Keratinocyte (primary cell): ENCODE measurements at regions not wholly inside any gene's neighbourhood (a gene's known extent, or its start where the extent isn't known, plus 50 kb on each side); places are given as distances from the start of the nearest gene placed in this dataset.

Source experiments
- DNase-seq: peaks from one replicate; pipeline ENCODE4 v3.0.0-alpha.2; 2011; ENCODE audit warnings: low read depth, missing footprints, low spot score
- FAIRE-seq: peaks from 2 replicates; lab custom pipeline; 2011; peaks lifted over from hg19 to GRCh38; lab: Jason Lieb, UNC
- H2AFZ ChIP-seq: 2 replicates; pipeline ENCODE4 v1.6.0; 2012; ENCODE audit warnings: low read length, control low read depth, inconsistent platforms; ENCODE audit not compliant: control insufficient read depth
- H3K27ac ChIP-seq: 2 replicates; pipeline ENCODE4 v1.5.1; 2011; ENCODE audit warnings: low read length; ENCODE audit not compliant: control insufficient read depth, insufficient read depth
- H3K27me3 ChIP-seq: 3 replicates; pipeline ENCODE4 v1.6.0; 2011; ENCODE audit warnings: low read length; ENCODE audit not compliant: control insufficient read depth, insufficient read depth; ENCODE audit errors: extremely low read depth
- H3K36me3 ChIP-seq, 2 experiments: 2 replicates in 1 of 2; 3 replicates in 1 of 2; pipeline ENCODE4 v1.5.1; 2011; ENCODE audit warnings: low read length in 2 of 2, mild to moderate bottlenecking in 1 of 2; ENCODE audit not compliant: control insufficient read depth in 2 of 2, insufficient read depth in 2 of 2; ENCODE audit errors: extremely low read depth in 1 of 2
- H3K4me1 ChIP-seq: 3 replicates; pipeline ENCODE4 v1.5.1; 2011; ENCODE audit warnings: low read length; ENCODE audit not compliant: control insufficient read depth, insufficient read depth; ENCODE audit errors: extremely low read depth
- H3K4me2 ChIP-seq: 3 replicates; pipeline ENCODE4 v1.6.0; 2011; ENCODE audit warnings: low read depth, low read length; ENCODE audit not compliant: control insufficient read depth, insufficient read depth; ENCODE audit errors: extremely low read depth
- H3K4me3 ChIP-seq, 3 experiments: fragments of 200-600 bp in 1 of 3; sonication (generic) in 1 of 3; 2 replicates in 2 of 3; 3 replicates in 1 of 3; pipeline ENCODE4 v1.5.1; 2011 to 2016; ENCODE audit warnings: low read length in 3 of 3, mild to moderate bottlenecking in 3 of 3, control low read depth in 2 of 3, inconsistent platforms in 1 of 3, low read depth in 1 of 3, mixed read lengths in 1 of 3, mixed run types in 1 of 3, moderate library complexity in 1 of 3; ENCODE audit not compliant: control insufficient read depth in 2 of 3, insufficient read depth in 2 of 3; ENCODE audit errors: extremely low read depth in 1 of 3
- H3K79me2 ChIP-seq: 2 replicates; pipeline ENCODE4 v1.6.0; 2012; ENCODE audit warnings: low read length; ENCODE audit not compliant: control insufficient read depth, insufficient read depth
- H3K9ac ChIP-seq: 3 replicates; pipeline ENCODE4 v1.6.0; 2011; ENCODE audit warnings: low read length; ENCODE audit not compliant: control insufficient read depth, insufficient read depth; ENCODE audit errors: extremely low read depth
- H3K9me1 ChIP-seq: 3 replicates; pipeline ENCODE4 v1.6.0; 2011; ENCODE audit warnings: low read length; ENCODE audit not compliant: control insufficient read depth, insufficient read depth; ENCODE audit errors: extremely low read depth
- H3K9me3 ChIP-seq: 2 replicates; pipeline ENCODE4 v1.5.1; 2012; ENCODE audit warnings: low read depth, low read length; ENCODE audit not compliant: control insufficient read depth
- H4K20me1 ChIP-seq: 3 replicates; pipeline ENCODE4 v1.6.0; 2011; ENCODE audit warnings: low read length; ENCODE audit not compliant: control insufficient read depth, insufficient read depth; ENCODE audit errors: extremely low read depth
- EZH2 ChIP-seq: IDR thresholded peaks from one replicate; pipeline ENCODE4 v1.6.1; 2012; ENCODE audit warnings: inconsistent platforms, mild to moderate bottlenecking, low read length, moderate library complexity
- dilution Hi-C: fragments of 300-500 bp; cut with MboI; formaldehyde crosslinking; loops from one replicate; pipeline ENCODE4 v1.7.0; 2020; ENCODE audit warnings: low sequenced_read_pairs; ENCODE audit not compliant: extremely low pct_ligation_motif_present
- TF ChIP-seq, protein P1 (sequence below), 3 experiments: IDR thresholded peaks in 1 of 3; conservative IDR thresholded peaks in 1 of 3; optimal IDR thresholded peaks in 1 of 3; 2 replicates in 2 of 3; 3 replicates in 1 of 3; pipeline versions ENCODE3 to v1.5.1; 2011; ENCODE audit warnings: low read length in 3 of 3, mild to moderate bottlenecking in 3 of 3, moderate library complexity in 2 of 3, control low read depth in 1 of 3, inconsistent platforms in 1 of 3; ENCODE audit not compliant: insufficient read depth in 2 of 3; ENCODE audit errors: extremely low read depth in 1 of 3

DNA sequence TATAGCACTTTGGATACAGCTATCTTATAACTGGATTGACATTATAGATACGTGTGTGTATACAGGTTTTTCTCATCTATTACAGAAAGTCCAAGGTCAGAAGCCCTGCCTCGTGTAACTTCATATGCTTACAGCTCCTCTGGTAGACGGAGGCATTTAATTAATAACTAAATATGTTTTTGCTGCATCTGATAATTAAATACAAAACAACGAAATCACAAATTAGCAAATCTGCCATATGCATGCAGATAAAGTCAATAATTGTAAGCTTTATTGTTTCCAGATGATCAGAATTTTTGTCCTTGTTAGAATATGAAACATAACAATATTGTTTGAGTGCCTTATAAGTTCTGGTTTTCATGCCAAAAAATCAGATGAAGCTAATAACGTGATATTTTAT is 717.7 kb downstream of the LIG4 start:
- H4K20me1 ChIP-seq = no peaks in the 10 kb centered on the region
- H3K4me3 ChIP-seq = no peak overlapping the region
- no peaks in the 10 kb centered on the region for H3K27me3 ChIP-seq
- no peak for DNase-seq
- H3K4me2 ChIP-seq = no peak overlapping the region
- no peak for FAIRE-seq
- H3K27ac ChIP-seq = no peak overlapping the region
- no peak overlapping the region for H2AFZ ChIP-seq
- no peak overlapping the region for H3K9ac ChIP-seq
- no peaks in the 10 kb centered on the region for H3K79me2 ChIP-seq
- no peaks in the 10 kb centered on the region for H3K36me3 ChIP-seq
- dilution Hi-C loops = no loop called here
- H3K9me1 ChIP-seq = no peaks in the 10 kb centered on the region
- TF ChIP-seq EZH2 = no peak
- TF ChIP-seq, protein P1, sequence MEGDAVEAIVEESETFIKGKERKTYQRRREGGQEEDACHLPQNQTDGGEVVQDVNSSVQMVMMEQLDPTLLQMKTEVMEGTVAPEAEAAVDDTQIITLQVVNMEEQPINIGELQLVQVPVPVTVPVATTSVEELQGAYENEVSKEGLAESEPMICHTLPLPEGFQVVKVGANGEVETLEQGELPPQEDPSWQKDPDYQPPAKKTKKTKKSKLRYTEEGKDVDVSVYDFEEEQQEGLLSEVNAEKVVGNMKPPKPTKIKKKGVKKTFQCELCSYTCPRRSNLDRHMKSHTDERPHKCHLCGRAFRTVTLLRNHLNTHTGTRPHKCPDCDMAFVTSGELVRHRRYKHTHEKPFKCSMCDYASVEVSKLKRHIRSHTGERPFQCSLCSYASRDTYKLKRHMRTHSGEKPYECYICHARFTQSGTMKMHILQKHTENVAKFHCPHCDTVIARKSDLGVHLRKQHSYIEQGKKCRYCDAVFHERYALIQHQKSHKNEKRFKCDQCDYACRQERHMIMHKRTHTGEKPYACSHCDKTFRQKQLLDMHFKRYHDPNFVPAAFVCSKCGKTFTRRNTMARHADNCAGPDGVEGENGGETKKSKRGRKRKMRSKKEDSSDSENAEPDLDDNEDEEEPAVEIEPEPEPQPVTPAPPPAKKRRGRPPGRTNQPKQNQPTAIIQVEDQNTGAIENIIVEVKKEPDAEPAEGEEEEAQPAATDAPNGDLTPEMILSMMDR (optimal IDR thresholded peaks at IDR 0.05 in 1 of 3, IDR thresholded peaks at IDR 0.05 in 1 of 3, conservative IDR thresholded peaks at IDR 0.05 in 1 of 3; ENCODE audit: extremely low read depth in 1 of 3, insufficient read depth in 2 of 3, low read length in 3 of 3) = no peak
- H3K9me3 ChIP-seq = peaks cover 2% of the 10 kb centered on the region
- H3K4me1 ChIP-seq = no peaks in the 10 kb centered on the region

DNA sequence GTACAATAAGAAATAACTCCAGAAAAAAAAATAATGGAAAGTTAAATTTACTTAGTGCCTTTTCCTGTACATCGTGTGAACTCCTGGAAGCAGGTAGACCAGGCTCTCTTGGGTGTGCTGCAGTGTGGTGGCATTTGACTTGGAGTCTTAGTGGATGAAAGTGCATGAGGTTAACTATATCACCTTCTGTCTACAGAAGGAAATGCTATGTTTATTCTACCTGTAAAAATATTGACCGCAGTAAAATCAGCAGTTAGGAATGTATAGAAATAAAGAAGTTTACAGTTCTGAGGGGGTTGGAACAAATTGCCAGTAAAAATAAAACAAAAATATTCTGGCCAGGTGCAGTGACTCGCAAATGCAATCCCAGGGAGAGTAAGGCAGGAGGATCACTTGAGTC is 722.1 kb downstream of the LIG4 start:
- TF ChIP-seq, protein P1 (optimal IDR thresholded peaks at IDR 0.05 in 1 of 3, IDR thresholded peaks at IDR 0.05 in 1 of 3, conservative IDR thresholded peaks at IDR 0.05 in 1 of 3; ENCODE audit: extremely low read depth in 1 of 3, insufficient read depth in 2 of 3, low read length in 3 of 3) = no peak
- no peak for TF ChIP-seq EZH2
- FAIRE-seq = no peak
- dilution Hi-C loops = no loop called here
- Histone ChIP-seq H3K9me1 (no peaks in the 10 kb centered on the region), H3K4me2 (no peak overlapping the region), H3K9ac (no peak overlapping the region), H3K4me1 (no peaks in the 10 kb centered on the region), H3K27me3 (no peaks in the 10 kb centered on the region), H3K36me3 (no peaks in the 10 kb centered on the region), H3K4me3 (no peak overlapping the region), H3K79me2 (no peaks in the 10 kb centered on the region), H3K9me3 (peaks cover 2% of the 10 kb centered on the region), H2AFZ (no peak overlapping the region), H4K20me1 (no peaks in the 10 kb centered on the region), H3K27ac (no peak overlapping the region)
- no peak for DNase-seq
